ENCODE measurements at regions not wholly inside any gene's neighbourhood (a gene's known extent, or its start where the extent isn't known, plus 50 kb on each side); places are given as distances from the start of the nearest gene placed in this dataset.

DNA sequence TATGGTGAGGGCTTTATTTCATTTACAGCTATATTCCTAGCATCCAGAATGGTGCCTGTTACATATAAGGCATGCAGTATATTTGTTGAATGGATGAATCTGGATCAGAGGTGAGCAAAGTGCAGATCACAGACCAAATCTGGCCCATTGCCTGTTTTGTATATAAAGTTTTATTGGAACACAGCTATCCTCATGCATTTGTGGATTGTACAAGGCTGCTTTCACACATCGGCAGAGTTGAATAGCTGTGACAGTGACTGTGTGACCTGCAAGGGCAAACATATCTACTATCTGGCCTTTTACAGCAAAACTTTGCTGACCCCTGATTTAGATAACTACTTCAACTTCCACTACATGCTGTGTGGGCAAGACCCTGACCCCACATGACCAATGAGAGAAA is 54.0 kb upstream of the MRPS6 start:
- no peak for DNase-seq
- H3K9me3 ChIP-seq = no peaks in the 10 kb centered on the region
- H3K36me3 ChIP-seq = no peaks in the 10 kb centered on the region
- H3K4me1 ChIP-seq (ENCODE audit: insufficient read depth) = no peaks in the 10 kb centered on the region
- intact Hi-C loops (cut with DNase I) = no loop called here
- H3K27me3 ChIP-seq = no peaks in the 10 kb centered on the region
- 46 to 71% (median 68%) methylated on average over 1 of the region's 1 CpG for WGBS, 3 donors
- H3K27ac ChIP-seq = no peak overlapping the region
- no peak overlapping the region for H3K4me3 ChIP-seq
- TF ChIP-seq EP300 (IDR thresholded peaks at IDR 0.05) (no peak), POLR2A (IDR thresholded peaks at IDR 0.05) (no peak)

GRCh38 chr21:34018910-34019309 is 54.5 kb upstream of the MRPS6 start:
- DNase-seq = no peak
- WGBS, 3 donors = 85 to 90% (median 86%) methylated on average over 1 of the region's 1 CpG

GRCh38 chr21:34018185-34018584 is 55.2 kb upstream of the MRPS6 start:
- TF ChIP-seq POLR2A (IDR thresholded peaks at IDR 0.05) (no peak), CTCF (IDR thresholded peaks at IDR 0.05) (no peak), EP300 (IDR thresholded peaks at IDR 0.05) (no peak)
- intact Hi-C loops (cut with DNase I) = no loop called here
- no peaks in the 10 kb centered on the region for H3K27me3 ChIP-seq
- no peak overlapping the region for H3K4me3 ChIP-seq
- H3K9me3 ChIP-seq = no peaks in the 10 kb centered on the region
- 89 to 94% (median 90%) methylated on average over 1 of the region's 1 CpG for WGBS, 3 donors
- no peaks in the 10 kb centered on the region for H3K4me1 ChIP-seq (ENCODE audit: insufficient read depth)
- no peaks in the 10 kb centered on the region for H3K36me3 ChIP-seq
- no peak for DNase-seq
- H3K27ac ChIP-seq = no peak overlapping the region

More at GRCh38 chr21:34018910-34019309, 54.5 kb upstream of the MRPS6 start:
- Histone ChIP-seq H3K4me3 (no peak overlapping the region), H3K9me3 (no peaks in the 10 kb centered on the region), H3K27me3 (no peaks in the 10 kb centered on the region), H3K36me3 (no peaks in the 10 kb centered on the region), H3K27ac (no peak overlapping the region), H3K4me1 (ENCODE audit: insufficient read depth) (no peaks in the 10 kb centered on the region)
- TF ChIP-seq EP300 (IDR thresholded peaks at IDR 0.05) (no peak), POLR2A (IDR thresholded peaks at IDR 0.05) (no peak), CTCF (IDR thresholded peaks at IDR 0.05) (no peak)
- intact Hi-C loops (cut with DNase I) = no loop called here

DNA sequence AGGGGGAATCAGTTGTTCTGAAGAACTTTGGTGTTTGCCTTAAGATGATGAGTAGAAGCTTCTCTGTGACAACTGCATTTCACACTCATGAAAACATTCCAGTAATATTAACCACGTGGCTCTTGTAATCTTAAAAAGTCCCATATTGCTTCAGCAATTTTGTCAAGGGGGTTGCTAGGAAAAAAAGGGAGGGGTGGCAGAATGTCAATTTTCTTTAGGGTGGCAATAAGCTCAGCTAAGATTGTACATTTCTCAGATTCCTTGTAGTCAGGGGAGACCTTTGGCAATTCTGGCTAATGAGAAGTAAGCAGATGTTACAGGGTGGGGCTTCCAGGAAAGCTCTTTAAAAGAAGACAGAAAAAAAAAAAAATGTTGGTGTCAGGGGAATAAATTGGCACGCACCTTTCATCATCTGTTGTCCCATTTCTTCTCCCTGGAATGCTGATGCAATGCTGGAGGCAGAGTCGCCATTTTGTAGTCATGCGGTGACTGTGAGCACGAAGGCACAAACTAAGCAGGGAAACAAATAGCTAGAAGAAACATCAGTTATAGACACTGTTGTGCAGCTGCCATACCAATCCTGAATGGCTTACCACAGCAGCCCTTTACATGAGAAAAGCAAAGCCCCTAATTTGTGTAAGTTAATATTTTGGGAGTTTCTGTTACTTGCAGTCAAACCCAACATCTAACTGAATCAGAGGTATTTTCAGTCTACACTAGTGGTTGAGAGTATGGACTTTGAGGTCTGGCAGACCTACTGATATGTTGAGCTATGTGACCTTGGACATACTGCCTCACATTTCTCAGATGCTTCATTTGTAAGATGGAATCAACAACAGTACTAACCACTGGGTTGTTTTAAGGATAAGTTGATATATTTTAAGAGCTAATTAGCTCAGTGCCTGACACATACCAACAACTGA is 56.1 kb upstream of the MRPS6 start:
- no peaks in the 10 kb centered on the region for H3K27me3 ChIP-seq
- H3K9me3 ChIP-seq = no peaks in the 10 kb centered on the region
- 79 to 81% (median 81%) methylated on average over 5 of the region's 5 CpGs for WGBS, 3 donors
- no peaks in the 10 kb centered on the region for H3K36me3 ChIP-seq
- intact Hi-C loops (cut with DNase I) = no loop called here
- TF ChIP-seq CTCF (IDR thresholded peaks at IDR 0.05) = no peak
- TF ChIP-seq POLR2A (IDR thresholded peaks at IDR 0.05) = no peak
- TF ChIP-seq EP300 (IDR thresholded peaks at IDR 0.05) = no peak
- no peak overlapping the region for H3K27ac ChIP-seq
- no peak overlapping the region for H3K4me3 ChIP-seq
- no peak for DNase-seq
- H3K4me1 ChIP-seq (ENCODE audit: insufficient read depth) = no peaks in the 10 kb centered on the region

DNA sequence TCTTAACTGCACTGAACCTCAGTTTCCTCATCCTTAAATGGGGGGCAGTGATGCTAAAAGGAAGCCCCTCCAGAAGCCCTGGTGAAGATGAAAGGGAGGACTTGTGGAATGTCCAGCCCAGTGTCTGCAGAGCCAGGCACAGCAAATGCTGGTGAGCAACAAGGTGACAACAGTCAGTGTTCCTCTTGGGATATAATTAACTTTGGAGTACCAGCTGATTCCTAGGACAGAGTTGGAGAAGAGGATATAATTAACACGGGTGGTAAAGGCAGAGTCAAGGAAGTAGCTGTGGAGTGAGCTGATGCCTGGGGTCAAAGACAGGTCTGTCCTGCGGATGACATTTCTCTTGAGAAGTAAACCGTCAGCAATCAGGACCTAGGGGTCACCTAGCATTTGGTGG is 60.7 kb upstream of the MRPS6 start:
- WGBS, 3 donors = 78 to 92% (median 85%) methylated on average over 3 of the region's 3 CpGs
- intact Hi-C loops (cut with DNase I) = no loop called here
- H3K9me3 ChIP-seq = no peaks in the 10 kb centered on the region

More for the DNA sequence above, 60.7 kb upstream of the MRPS6 start:
- Histone ChIP-seq H3K4me1 (ENCODE audit: insufficient read depth) (no peaks in the 10 kb centered on the region), H3K27ac (no peak overlapping the region), H3K4me3 (no peak overlapping the region), H3K36me3 (no peaks in the 10 kb centered on the region), H3K27me3 (no peaks in the 10 kb centered on the region)
- DNase-seq = no peak
- no peak for TF ChIP-seq CTCF (IDR thresholded peaks at IDR 0.05)
- TF ChIP-seq POLR2A (IDR thresholded peaks at IDR 0.05) = no peak
- TF ChIP-seq EP300 (IDR thresholded peaks at IDR 0.05) = no peak
